Thymus (tissue), 11 donors: ENCODE measurements at regions not wholly inside any gene's neighbourhood (a gene's known extent, or its start where the extent isn't known, plus 50 kb on each side); places are given as distances from the start of the nearest gene placed in this dataset.

Experiments
- DNase-seq, 9 donors: peaks; one replicate each; pipeline ENCODE4 v3.0.0-alpha.2; 2013; ENCODE audit warnings: low spot score in 9 of 9, low read depth in 6 of 9, missing footprints in 1 of 9
- H3K27ac ChIP-seq, 2 donors: one replicate each; pipeline ENCODE4 v1.5.1; 2013; ENCODE audit warnings: control low read depth in 1 of 2, low read depth in 1 of 2, low read length in 1 of 2, mild to moderate bottlenecking in 1 of 2, moderate library complexity in 1 of 2
- H3K27me3 ChIP-seq, 2 donors: one replicate each; pipeline ENCODE4 v1.5.1; 2013; ENCODE audit warnings: low read length in 1 of 2; ENCODE audit not compliant: control insufficient read depth in 2 of 2, insufficient read depth in 1 of 2
- H3K36me3 ChIP-seq, 2 donors: one replicate each; pipeline ENCODE4 v1.5.1; 2013; ENCODE audit warnings: low read length in 1 of 2, mild to moderate bottlenecking in 1 of 2, moderate library complexity in 1 of 2; ENCODE audit not compliant: control insufficient read depth in 2 of 2, insufficient read depth in 2 of 2
- H3K4me1 ChIP-seq, 2 donors: one replicate each; pipeline ENCODE4 v1.5.1; 2013; ENCODE audit warnings: low read length in 2 of 2; ENCODE audit not compliant: control insufficient read depth in 2 of 2, insufficient read depth in 2 of 2
- H3K4me3 ChIP-seq, 2 donors: one replicate each; pipeline ENCODE4 v1.5.1; 2013; ENCODE audit warnings: low read length in 2 of 2, control low read depth in 1 of 2, mild to moderate bottlenecking in 1 of 2
- H3K9me3 ChIP-seq, 2 donors: one replicate each; pipeline ENCODE4 v1.5.1; 2013; ENCODE audit warnings: low read length in 1 of 2, mild to moderate bottlenecking in 1 of 2; ENCODE audit not compliant: control insufficient read depth in 2 of 2, insufficient read depth in 1 of 2
- WGBS: extraction: QIAGEN DNeasy Blood & Tissue Kit; methylation state at CpG from one replicate; pipeline ENCODE4 v1.1.7; 2013; 5-methylcytosine and 5-hydroxymethylcytosine counted together
- donor health status: healthy.

DNA sequence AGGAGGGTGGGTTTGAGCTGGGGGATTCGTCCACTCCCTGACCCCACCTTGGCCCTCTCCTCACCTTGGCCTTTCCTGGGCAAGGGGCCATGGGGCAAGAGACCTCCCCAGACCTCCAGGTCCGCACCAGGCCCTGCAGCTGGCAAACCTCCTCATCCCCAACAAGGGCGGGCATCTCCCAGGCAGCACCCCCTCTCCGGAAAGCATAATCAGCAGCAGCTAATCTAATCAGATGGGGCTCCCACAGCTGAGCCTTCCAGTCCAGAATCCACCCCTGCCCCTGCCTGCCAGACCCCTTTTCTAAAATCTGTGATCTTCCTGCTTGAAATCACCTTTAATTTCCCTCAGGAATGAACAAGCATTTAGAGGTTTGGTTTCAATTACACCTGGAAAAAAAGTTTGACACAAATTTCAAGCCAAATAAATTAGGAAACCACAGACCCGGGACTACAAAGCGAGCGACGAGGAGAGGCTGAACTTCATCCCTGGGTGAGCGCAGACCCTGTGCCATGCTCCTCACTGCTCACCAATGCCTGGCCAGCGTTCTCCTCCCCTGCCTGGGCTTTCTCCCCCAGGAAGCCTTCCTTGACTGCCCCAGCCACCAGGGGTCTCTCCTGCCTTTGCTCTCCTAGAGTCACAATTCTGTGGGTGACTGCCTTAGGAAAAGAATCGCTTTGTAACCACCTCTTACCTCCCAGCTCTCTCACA lies 143.0 kb upstream of the MYCN start:
- no peaks in the 10 kb centered on the region for H3K27me3 ChIP-seq
- no peak for DNase-seq
- WGBS: 80% methylated on average over 11 of the region's 11 CpGs

GRCh38 chr2:15797939-15798281 lies 142.4 kb upstream of the MYCN start:
- H3K4me3 ChIP-seq: no peak overlapping the region
- H3K4me1 ChIP-seq: peaks cover 0 to 11% of the 10 kb centered on the region in 2 donors
- no peaks in the 10 kb centered on the region for H3K27me3 ChIP-seq
- no peaks in the 10 kb centered on the region for H3K9me3 ChIP-seq
- DNase-seq: no peak
- no peaks in the 10 kb centered on the region for H3K36me3 ChIP-seq
- no peak overlapping the region for H3K27ac ChIP-seq
- WGBS: 94% methylated on average over 5 of the region's 5 CpGs

More for the DNA sequence above, 143.0 kb upstream of the MYCN start:
- H3K4me3 ChIP-seq: no peak overlapping the region
- no peaks in the 10 kb centered on the region for H3K9me3 ChIP-seq
- no peak overlapping the region for H3K27ac ChIP-seq
- no peaks in the 10 kb centered on the region for H3K36me3 ChIP-seq
- peaks cover 0 to 11% of the 10 kb centered on the region in 2 donors for H3K4me1 ChIP-seq

DNA sequence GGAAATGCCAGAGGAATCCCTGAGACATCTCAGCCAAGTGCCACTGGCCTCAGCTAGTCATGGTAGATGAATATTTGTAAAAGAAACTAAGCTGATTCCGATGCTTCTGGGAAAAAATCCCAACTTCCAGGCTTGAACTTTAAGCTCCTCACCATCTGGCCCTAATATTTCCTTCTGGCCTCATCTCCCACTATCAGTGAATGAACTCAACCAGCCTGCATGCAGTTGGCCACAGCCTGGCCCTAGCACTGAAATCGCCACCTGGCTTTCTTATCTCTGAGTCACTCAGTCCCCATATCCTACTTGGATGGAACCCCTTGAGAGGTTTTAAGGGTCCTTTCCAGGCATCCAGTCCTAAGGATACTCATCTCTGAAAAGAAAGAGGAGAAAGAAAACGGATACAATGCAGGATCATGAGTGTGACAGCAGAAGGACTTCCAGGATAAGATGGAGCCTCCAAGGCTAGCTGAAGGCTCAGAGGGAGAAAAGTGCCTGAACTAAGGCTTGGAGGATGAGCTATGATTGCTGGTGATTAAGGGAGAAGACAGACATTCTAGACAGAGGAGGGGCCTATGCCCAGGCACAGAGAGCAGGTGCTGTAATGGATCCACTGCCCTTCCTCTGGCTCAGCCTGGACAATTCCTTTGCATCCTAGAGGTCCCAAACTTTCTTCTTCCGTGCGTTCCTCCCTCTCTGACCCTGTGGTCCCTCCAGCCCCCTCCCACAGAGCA lies 141.5 kb upstream of the MYCN start:
- Histone ChIP-seq H3K4me1 (peaks cover 0 to 11% of the 10 kb centered on the region in 2 donors), H3K36me3 (no peaks in the 10 kb centered on the region), H3K4me3 (no peak overlapping the region), H3K27me3 (no peaks in the 10 kb centered on the region), H3K27ac (no peak overlapping the region), H3K9me3 (no peaks in the 10 kb centered on the region)
- 92% methylated on average over 5 of the region's 5 CpGs for WGBS
- DNase-seq: no peak

GRCh38 chr2:15799432-15799827 lies 140.9 kb upstream of the MYCN start:
- no peak for DNase-seq
- Histone ChIP-seq H3K4me3 (no peak overlapping the region), H3K4me1 (peaks cover 0 to 11% of the 10 kb centered on the region in 2 donors), H3K27me3 (no peaks in the 10 kb centered on the region), H3K27ac (no peak overlapping the region), H3K36me3 (no peaks in the 10 kb centered on the region), H3K9me3 (no peaks in the 10 kb centered on the region)
- WGBS: 91% methylated on average over 3 of the region's 3 CpGs

DNA sequence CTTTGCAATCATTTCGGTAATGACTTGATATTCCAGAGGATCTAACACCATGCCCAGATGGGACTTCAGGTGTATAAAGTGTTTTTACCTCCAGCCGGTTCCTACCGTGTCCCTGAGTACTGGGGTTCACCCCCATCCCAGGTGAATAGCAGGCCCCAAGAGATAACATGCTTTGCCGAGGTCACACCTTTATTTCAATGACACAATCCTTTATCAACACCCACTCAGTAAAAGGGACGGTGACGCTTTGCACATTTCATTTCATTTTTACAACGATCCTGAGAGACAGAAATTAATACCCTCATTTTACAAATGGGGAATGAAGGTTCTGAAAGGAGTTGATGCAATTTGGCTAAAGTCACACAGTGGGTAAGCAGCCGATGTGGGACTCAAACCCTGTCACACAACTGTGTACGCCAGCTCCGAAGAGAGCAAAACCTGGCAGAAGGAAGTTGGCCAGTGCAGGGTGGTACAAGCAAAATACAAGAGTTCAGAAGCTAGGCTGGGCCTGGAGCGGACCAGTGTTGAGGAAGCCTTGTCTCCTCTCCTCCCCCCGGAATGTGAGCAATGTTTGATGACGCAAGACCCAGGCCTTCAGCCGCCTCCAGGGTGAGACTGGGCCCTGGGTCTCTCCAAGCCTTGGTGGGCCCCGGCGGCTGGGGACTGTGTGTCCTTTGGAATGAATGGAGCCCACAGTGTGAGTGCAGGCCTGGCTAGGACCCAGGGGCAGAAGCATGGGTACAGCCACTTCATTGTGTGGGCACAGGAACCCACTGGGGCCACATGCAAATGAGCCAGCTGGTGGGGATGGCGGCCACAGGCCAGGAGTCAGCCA lies 139.6 kb upstream of the MYCN start:
- no peaks in the 10 kb centered on the region for H3K36me3 ChIP-seq
- no peaks in the 10 kb centered on the region for H3K27me3 ChIP-seq
- no peaks in the 10 kb centered on the region for H3K9me3 ChIP-seq
- H3K4me1 ChIP-seq: peaks cover 0 to 10% of the 10 kb centered on the region in 2 donors
- WGBS: 97% methylated on average over 17 of the region's 17 CpGs
- DNase-seq: no peak
- H3K4me3 ChIP-seq: no peak overlapping the region
- no peak overlapping the region for H3K27ac ChIP-seq

- Histone ChIP-seq H3K4me3 (no peak overlapping the region), H3K27me3 (no peaks in the 10 kb centered on the region), H3K27ac (no peak overlapping the region), H3K9me3 (no peaks in the 10 kb centered on the region), H3K36me3 (no peaks in the 10 kb centered on the region), H3K4me1 (peaks cover 0 to 7% of the 10 kb centered on the region in 2 donors)
- WGBS: 97% methylated on average over 14 of the region's 14 CpGs
- no peak for DNase-seq
These were observed 138.9 kb upstream of the MYCN start for GRCh38 chr2:15801439-15801838.

DNA sequence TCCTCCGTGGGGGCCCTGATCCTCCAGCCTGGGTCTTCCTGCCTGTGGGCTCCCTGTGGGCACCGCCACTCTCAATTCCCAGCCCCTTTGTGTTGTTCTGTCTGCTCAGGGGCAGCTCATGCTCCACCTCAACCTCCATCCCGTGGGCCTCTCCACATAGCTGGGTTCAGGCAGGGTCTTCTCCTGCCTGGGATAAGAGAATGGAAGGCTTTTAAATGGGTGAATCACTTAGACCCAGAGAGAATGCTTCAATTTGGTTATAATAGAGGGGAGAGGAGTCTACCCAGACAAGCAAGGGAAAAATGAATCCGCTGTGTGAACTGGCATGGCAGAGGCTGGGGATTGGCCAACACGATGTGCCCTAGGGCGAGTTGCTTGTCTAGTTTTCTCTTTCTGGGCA lies 138.4 kb upstream of the MYCN start:
- Histone ChIP-seq H3K36me3 (no peaks in the 10 kb centered on the region), H3K4me1 (peaks cover 0 to 7% of the 10 kb centered on the region in 2 donors), H3K27me3 (no peaks in the 10 kb centered on the region), H3K27ac (no peak overlapping the region), H3K9me3 (no peaks in the 10 kb centered on the region), H3K4me3 (no peak overlapping the region)
- DNase-seq: no peak
- 90% methylated on average over 6 of the region's 6 CpGs for WGBS

DNA sequence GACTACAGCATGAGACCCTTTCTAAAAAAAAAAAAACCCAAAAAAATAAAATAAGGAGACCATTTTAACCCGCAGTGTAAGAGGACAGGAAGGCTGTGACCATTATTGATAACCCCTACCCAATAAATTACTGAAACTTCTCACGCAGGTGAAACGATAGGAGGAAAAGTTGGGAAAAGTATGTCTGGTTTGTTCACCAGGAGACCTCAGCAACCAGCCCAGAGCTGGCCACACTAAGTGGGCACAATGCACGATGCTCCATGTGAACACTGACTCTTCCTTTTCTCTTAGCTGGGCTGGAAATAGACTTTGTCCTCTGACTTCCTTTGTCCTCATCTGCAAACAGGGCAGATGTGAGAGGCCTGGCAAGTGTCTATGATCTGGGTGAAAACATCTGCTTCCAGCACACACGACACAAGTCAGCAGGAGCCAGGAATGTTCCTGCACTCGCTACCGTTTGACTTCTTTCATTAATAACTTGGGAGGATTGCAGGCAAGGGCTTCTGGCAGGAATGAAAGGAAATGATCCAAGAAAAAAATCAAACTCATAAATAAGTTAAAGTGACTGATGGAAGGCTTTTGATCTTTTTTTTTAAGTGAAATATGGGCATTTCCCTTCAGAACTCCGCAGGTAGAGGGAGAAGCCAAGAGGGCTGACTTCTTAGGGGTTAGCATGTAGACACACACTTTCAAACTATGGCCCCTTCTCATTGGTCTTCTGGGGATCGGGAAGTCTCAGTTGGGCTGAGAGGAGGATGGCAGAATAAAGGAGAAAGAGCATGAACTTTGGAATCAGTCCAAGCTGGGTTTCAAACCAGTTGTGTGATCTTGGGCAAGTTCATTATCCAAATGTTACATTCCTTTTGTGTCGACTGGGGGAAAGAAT lies 137.4 kb upstream of the MYCN start:
- no peaks in the 10 kb centered on the region for H3K36me3 ChIP-seq
- WGBS: 92% methylated on average over 10 of the region's 10 CpGs
- H3K9me3 ChIP-seq: no peaks in the 10 kb centered on the region
- no peak for DNase-seq
- H3K4me1 ChIP-seq: peaks cover 0 to 2% of the 10 kb centered on the region in 2 donors
- no peak overlapping the region for H3K27ac ChIP-seq
- no peaks in the 10 kb centered on the region for H3K27me3 ChIP-seq
- no peak overlapping the region for H3K4me3 ChIP-seq
